HG02588 (cell line): ENCODE measurements at regions not wholly inside any gene's neighbourhood (a gene's known extent, or its start where the extent isn't known, plus 50 kb on each side); places are given as distances from the start of the nearest gene placed in this dataset.
"Not testable (repeated sequence)": the region's sequence is repeated elsewhere in the genome, so short reads cannot be mapped to it uniquely, and the experiment has no call there.

ENCODE experiments used
- ATAC-seq: cut with Tn5 transposase; IDR thresholded peaks from one replicate; pipeline ENCODE4 v1.9.1; 2021; ENCODE audit warnings: mild to moderate bottlenecking, moderate library complexity; ENCODE audit not compliant: unreplicated experiment

DNA sequence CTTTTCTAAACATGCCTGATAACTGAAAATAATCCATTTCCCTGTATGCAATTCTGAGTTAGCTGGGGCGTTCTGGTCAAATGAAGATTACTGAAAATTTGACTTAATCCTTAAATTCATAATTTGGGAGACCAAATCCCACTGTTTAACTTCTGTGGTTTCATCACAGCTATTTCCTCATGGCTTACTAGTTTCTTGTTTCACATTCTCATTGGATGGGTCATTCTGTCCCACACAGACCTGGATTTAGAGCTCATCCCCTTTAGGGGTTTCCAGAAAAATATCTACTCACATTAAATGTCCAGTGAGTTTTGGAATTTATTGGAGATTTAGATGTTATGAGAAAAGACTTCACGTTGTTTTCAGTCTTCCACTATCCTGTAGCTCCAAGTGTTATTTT, 709.3 kb upstream of the KLHL1 start:
- no peak for ATAC-seq

- no peak for ATAC-seq
Measured at GRCh38 chr13:70816853-70817252, 708.6 kb upstream of the KLHL1 start.

GRCh38 chr13:70814684-70815083, 706.4 kb upstream of the KLHL1 start:
- ATAC-seq = no peak

DNA sequence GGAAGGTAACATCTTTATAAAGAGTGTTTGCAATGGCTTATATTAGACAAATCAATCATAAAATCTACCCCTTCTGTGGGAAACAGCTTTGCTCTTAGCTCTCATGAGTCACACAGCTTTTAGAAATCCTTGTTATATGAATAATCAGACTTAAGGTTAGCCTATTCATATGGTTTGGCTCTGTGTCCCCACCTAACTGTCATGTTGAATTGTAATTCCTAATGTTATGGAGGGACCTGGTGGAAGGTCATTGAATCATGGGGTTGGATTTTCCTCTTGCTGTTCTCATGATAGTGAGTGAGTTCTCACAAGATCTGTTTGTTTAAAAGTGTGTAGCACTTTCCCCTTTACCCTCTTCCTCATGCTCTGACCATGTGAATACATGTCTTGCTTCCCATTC, 704.2 kb upstream of the KLHL1 start:
- no peak for ATAC-seq

DNA sequence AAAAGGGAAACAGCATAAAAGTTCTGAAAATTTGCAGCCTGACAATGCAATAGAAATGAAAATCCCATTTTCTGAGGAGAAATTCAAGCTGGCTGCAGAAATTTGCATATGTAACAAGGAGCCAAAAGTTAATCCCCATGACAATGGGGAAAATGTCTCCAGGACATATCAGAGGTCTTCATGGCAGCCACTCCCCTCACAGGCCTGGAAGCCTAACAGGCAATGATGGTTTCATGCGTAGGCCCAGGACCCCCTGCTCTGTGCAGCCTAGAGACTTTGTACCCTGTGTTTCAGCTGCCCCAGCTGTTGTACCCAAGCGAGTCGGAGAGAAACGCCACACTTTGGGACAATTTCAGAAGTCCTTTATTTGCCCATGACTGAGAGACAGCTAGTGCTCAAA, 701.3 kb upstream of the KLHL1 start:
- no peak for ATAC-seq

DNA sequence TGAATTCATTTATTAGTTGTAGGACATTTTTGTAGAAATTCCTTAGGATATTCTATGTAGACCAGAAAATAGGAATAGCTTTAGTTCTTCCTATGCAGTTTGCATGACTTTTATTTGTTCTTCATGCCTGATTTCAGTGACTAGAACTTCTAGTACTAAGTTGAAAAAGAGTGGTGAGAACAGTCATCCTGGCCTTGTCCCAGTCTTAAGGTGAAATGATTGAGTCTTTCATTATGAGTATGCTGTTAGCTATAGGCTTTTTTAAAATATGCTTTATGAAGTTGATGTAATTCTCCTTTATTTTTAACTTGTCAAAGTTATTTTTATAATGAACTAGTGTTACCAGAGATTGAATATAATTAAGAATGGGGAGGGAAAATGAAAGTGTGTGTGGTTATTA, 690.1 kb upstream of the KLHL1 start:
- ATAC-seq = no peak

DNA sequence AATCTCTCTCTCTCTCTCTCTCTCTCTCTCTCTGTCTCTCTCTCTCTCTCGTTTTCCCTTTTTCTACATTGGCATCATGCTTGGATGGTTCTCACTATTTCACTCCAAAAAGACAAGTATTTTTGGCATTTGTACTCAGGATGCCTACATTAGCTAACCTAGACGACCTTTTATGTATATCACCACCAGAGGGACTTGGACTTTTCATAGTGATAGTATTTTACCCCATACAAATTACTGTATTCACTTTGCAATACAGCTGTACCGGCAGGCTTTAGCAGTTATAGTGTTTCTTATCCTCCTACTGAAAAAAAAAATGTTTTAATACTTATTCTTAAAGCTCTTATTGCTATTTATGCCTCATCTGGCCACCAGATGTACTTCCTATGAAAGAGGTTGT, 687.2 kb upstream of the KLHL1 start:
- ATAC-seq = no peak

DNA sequence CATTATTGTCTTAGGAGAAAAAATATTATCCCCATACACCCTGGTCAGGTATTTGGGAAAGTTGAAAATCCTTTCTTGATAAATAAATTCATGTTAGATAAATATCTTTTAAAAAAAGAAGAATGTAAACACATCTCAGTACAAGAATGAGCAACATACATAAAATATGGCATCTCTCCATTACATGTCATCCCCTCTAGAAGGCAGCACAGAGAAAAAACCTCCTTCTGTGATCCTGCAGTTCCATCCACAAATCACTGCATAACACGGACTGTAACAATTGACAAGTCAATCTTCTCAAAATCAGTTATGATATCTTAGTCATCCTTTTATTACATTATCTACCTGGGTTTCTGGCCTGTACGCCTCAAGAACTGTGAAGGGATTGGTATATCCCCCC, 683.9 kb upstream of the KLHL1 start:
- ATAC-seq = no peak

GRCh38 chr13:70789751-70790150, 681.5 kb upstream of the KLHL1 start:
- ATAC-seq = no peak

DNA sequence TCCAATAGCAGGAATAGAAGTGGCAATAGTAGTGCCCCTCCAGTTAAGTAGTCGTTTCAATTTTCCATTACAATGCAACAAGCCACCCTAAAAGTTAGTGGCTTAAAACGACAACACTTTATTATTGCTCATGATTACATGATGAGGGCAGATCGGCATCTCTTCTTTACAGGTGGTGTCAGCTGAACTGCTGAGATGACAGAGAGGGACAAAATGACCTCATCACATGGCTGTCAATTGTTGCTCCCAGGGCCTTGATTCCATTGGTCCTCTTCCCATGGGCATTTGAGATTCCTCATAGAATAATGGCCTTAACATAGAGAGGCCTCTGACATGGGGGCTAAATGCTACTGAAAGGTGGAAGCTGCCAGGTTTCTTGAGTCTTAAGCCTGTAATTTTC, 679.8 kb upstream of the KLHL1 start:
- ATAC-seq = no peak

- no peak for ATAC-seq
Measured at GRCh38 chr13:70784207-70784989, 676.1 kb upstream of the KLHL1 start.

- no peak for ATAC-seq
Measured at GRCh38 chr13:70769817-70770216, 661.6 kb upstream of the KLHL1 start.

GRCh38 chr13:70758932-70759331, 650.7 kb upstream of the KLHL1 start:
- ATAC-seq = no peak

GRCh38 chr13:70756088-70756487, 647.8 kb upstream of the KLHL1 start:
- no peak for ATAC-seq

DNA sequence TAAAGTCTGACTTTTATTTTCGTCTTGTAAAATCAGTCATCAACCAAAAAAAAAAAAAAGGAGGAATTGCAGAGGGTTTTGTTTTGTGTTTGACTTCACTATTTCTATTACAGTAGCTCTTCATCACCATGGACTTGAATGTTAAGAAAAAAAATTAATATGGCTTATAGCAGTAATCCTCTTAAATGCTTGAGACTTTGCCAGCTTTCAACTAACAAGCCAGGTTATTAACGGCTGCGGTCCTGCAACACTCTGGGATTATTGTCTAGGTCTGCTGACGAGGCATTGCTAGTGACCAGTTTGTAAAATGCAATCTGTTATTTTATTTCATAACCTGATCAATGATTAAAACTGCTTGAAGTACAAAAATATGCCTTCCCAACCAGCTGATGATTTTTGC, 647.2 kb upstream of the KLHL1 start:
- no peak for ATAC-seq

- ATAC-seq = no peak
Measured at GRCh38 chr13:70747262-70747661, 639.0 kb upstream of the KLHL1 start.

GRCh38 chr13:70746469-70746868, 638.2 kb upstream of the KLHL1 start:
- not testable (repeated sequence) for ATAC-seq

GRCh38 chr13:70736622-70737317, 628.5 kb upstream of the KLHL1 start:
- no peak for ATAC-seq

- no peak for ATAC-seq
Measured at GRCh38 chr13:70732611-70733010, 624.4 kb upstream of the KLHL1 start.

- ATAC-seq = no peak
Measured at GRCh38 chr13:70729369-70729768, 621.1 kb upstream of the KLHL1 start.

- no peak for ATAC-seq
Measured at GRCh38 chr13:70723732-70724131, 615.5 kb upstream of the KLHL1 start.

DNA sequence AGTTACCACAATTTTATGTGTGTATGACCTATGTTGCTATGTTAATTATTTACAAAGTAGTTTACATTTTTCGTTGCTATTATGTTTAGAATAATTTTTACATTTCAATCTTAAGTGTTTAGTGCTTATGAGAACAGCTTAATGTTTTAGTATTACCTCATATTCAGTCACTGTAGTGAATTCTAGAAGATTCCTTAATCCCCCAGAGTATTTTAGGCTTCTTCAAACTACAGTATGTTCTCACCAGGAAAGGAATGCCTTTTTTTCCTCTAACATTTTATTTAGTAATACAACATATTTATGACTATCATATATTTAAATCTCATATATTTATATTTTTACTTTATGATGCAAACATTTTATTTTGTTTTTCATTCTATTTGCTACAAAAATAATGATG, 612.1 kb upstream of the KLHL1 start:
- no peak for ATAC-seq

GRCh38 chr13:70714993-70715392, 606.7 kb upstream of the KLHL1 start:
- ATAC-seq = no peak
